ENCODE measurements at regions not wholly inside any gene's neighbourhood (a gene's known extent, or its start where the extent isn't known, plus 50 kb on each side); places are given as distances from the start of the nearest gene placed in this dataset.

- DNase-seq, result no peak
These were observed 235.3 kb upstream of the USP25 start for GRCh38 chr21:15494481-15494880.

DNA sequence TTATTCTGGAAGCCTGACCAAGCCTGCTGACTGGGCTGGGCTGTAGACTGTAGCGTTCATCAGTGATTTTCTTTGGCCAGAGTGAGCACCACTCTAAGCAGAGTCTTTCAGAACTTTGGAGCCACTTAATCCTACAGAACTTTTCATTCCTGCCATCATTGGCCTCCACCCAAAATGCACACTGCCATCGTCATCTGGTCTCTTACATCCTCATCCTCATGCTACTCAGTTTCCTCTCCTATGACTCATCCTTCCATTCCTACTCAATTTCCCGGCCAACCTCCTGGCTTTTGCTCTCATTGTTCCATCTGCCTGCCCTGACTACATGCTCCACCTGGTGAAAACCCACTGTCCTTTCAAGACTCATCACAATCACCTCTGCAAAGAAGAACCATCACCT, 233.8 kb upstream of the USP25 start:
- DNase-seq, result no peak

DNA sequence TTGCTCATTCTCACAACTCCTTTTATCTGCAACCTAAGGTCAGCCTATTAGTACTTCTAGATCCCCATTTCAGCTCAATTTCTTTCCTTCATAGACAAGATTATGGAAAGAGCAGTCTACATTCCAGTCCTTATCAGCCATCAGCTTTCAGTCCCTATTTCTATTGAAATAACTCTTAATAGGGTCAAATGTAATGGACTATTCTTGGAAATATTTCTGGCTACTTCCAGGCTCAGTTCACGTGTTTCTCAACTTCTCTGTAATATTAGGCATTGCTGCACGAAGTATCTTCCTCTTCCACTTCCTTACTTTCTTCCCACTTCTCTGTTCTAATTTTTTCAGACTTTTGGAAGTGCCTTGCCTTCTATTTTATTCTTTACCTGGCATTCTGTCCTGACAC, 232.9 kb upstream of the USP25 start:
- DNase-seq, result no peak

DNA sequence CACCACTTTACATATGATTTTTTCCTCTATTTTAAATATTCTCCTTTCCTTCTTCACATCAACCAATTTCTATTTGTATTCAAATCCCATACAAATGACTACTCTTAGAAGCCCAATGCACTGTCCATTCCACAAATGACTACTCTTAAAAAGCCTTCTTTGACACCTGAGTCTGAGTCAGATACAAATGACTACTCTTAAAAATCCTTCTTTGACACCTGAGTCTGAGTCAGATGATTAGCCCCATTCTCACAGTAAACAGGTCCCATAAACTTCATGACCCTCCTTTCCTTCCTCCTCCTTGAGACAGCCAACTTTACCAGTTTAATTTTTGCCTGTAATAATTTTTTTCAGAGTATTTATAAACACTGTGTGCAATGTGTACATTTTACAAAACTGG, 231.3 kb upstream of the USP25 start:
- no peak for DNase-seq

DNA sequence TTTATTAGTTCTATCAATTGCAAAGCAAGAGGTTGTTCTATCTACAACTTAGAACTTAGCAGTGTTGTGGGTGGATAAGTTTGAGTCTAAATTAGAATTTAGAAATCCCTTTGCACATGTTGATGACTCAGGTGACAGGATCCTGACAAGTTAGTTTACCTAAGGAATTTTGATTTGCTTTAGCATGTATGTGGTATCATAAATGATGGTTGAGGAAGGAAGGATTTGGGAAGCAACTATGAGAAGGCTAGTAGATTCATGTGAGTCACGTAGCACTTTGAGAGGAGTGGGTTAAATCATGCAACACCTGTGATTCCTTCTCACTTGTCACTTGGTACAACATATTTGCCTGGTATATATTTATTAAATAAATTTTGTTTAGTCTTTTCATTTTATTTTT, 223.7 kb upstream of the USP25 start:
- DNase-seq, result no peak

DNA sequence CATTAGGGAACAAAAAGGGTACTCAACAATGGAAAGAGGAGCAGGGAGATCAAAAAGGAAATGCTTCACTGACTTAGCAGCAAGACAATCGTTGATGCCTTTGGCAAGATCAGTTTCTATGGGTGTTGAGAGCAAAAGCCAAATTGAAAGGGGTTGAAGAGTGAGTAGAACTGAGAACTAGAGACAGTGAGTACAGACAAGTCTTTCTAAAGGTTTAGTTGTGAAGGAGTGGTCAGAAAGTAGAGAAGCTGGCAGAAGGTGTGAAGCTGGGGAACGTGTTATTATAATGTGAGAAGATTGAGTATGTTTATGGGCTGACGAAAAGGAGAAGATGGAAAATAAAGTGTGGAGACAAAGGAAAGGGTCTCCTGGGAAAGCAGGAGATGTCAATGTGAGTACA, 221.2 kb upstream of the USP25 start:
- no peak for DNase-seq

GRCh38 chr21:15514073-15514946, 215.5 kb upstream of the USP25 start:
- peak; percentile 32 to 48 for DNase-seq

DNA sequence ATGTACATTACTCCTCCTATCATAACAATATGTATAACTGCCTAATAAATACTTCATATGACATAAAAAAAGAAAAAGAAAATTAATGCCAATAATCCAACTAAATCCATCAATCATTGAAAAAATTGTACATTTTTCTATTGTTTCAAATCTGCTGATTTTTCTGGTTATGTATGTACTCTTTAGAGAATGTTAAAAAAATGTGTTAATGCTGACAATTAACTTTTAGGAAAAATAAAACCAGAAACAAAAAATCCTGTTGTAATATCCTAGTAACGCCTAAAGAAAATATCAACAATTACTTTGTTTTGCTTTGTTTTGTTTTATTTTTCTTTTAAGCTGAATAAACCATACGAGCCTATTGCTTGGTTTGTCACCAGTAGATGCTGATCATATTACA, 213.9 kb upstream of the USP25 start:
- DNase-seq, result no peak

GRCh38 chr21:15517394-15517793, 212.4 kb upstream of the USP25 start:
- no peak for DNase-seq

DNA sequence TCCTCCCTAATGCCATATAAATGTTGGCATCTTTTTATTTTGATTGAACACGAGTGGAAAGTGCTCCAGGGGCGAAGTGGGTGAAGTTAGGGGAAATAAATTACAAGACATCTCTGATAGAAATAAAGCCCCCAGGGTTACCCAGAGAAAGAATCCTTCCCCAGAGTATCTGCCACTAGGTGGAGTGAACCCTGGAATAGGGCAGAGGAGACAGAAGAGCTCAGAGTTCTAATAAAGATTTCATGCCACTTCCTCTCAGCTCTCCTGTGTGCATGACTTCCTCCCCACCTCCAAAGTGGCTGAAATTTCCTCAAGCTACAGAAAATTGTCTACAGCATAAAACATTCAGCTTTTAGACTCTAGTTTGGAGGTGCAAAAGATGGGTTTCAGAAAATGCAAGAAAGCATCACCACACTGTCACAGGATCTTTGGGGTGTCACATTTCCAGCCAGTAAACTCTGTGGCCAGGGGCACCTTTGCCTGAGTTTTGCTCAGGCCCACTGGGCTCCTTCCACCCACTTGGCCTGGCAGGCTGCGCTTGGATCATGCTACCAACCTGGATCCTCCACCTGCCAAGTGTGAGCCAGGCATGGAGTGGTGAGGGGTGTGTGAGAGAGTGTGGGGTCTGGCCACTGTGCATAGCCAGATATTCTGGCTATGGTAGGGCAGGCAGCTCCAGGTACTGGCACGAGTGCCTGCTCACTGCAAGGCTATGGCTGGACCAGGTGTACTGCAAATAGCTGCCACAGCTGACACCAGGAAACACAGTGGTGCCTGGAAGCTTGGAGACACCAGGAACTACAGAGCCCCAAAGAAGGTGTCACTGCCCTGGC, 208.8 kb upstream of the USP25 start:
- DNase-seq, result no peak

DNA sequence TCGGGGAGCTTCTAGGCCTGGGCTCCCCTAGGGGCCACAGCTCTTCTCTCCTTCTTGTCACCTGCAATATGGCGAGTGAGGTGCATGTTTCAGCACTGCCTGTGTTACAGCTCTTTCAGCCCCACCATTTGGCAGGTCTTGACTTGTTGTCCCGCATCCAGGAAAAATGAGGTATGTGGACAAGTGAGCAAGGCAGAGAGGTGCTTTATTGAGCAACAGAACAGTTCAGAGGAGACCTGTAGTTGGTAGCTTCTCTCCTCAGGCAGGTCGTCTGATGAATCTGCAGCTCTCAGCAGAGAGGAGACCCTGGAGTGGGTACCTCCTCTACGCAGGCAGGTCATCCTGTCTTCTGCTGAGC, 208.2 kb upstream of the USP25 start:
- no peak for DNase-seq

- no peak for DNase-seq
These were observed 207.6 kb upstream of the USP25 start for GRCh38 chr21:15522148-15522547.

DNA sequence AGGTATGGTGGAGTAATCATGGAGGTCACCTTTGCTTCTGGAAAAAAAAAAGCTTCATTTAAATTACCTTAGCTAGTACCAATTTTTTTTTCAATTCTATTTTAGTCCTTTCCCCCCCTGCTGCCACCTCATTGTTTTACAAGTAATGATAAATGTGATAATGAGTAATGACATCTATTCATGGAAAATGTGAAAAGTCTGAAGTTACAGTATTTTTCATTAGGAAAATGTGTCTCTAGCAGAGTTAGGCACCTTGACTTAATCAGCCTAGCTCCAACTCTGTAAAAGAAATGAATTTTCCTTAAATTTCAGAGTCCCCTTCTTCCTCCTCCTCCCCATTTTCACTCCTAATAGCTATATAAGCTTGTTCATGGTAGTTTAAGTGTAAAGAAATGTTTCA, 204.9 kb upstream of the USP25 start:
- DNase-seq, result no peak

DNA sequence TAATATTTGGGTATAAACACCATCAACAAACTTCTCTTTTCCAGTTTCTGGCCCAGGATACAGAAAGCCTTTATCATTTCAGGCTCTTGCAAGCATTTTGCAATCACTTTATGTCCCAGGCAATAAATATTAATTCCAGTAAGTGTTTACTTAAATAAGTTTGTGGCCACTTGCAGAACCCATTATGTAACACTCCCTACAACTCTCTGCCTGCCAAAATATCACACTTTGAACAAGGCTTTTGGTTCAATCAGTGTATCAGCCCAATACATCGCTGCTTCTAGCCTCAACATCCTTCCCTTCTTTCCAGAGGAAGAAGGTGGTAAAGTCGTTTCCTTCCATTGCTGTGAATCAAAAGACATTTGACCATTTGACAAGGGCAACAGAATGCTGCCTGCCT, 203.0 kb upstream of the USP25 start:
- DNase-seq, result no peak

DNA sequence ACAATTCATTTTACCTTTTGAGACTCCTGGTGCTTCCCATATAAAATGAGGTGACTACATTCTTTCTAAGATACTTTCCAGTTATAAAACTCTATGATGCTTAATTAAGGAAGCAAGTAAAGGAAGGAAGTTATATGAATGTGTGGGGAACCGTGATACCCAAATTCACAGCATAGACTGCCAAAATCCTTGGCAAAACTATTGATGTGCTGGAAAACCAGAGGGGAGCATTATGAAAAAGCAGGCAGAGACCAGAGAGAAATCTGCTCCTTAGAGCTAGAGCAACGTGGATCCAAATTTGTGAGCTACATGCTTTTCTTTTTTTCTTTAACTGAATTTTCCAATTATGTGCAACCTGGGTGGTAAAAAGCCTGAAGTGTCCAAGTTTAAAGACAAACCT, 201.4 kb upstream of the USP25 start:
- no peak for DNase-seq

GRCh38 chr21:15531986-15532385, 197.8 kb upstream of the USP25 start:
- no peak for DNase-seq

GRCh38 chr21:15533618-15534017, 196.2 kb upstream of the USP25 start:
- no peak for DNase-seq

DNA sequence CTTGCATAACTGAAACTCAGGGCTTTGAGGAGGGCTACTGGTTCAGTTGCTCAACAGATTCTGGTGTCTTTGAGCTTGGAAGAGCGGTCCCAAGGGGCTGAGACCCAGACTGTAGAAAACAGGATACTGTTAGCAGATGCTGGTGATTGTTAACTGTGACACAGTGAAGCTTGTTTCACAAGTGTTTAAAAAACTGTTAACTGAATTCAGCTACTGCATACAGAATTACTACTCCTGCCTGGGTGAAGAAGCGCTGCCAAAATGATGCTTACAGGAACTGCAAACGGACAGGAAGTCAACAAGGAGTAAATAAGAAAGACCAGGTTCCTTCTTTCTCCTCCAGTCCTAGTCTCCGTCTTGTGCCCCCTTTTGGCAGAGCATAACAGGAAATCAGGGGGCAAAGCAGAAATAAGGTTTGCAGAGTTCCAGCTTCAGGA, 195.3 kb upstream of the USP25 start:
- no peak for DNase-seq

GRCh38 chr21:15539376-15539775, 190.4 kb upstream of the USP25 start:
- no peak for DNase-seq

- no peak for DNase-seq
These were observed 186.3 kb upstream of the USP25 start for GRCh38 chr21:15543473-15543872.

DNA sequence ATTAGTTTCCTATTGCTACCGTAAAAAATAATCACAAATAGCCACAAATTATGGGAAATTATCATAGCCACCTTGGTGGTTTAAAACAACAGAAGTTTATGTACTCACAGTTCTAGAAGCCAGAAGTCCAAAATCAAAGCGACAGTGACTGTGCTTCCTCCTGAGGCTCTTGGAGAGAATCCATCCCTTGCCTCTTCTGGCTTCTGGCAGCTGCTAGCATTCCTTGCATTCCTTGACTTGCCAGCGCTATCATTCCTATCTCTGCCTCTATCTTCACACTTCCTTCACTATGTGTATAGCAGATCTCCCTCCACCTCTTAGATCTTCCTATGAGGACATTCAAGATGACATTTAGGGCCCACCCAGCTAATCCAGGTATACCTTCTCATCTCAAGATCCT, 180.1 kb upstream of the USP25 start:
- no peak for DNase-seq

- DNase-seq, result no peak
These were observed 176.8 kb upstream of the USP25 start for GRCh38 chr21:15552914-15553494.

- DNase-seq, result no peak
These were observed 171.9 kb upstream of the USP25 start for GRCh38 chr21:15557925-15558324.

GRCh38 chr21:15558884-15559283, 170.9 kb upstream of the USP25 start:
- DNase-seq, result no peak

Data from activated T-cell treated with anti-CD3 and anti-CD28 coated beads, Interleukin-2, amount 50 U/mL, for 48 hours (primary cell).